MM.1S (cell line): ENCODE measurements at regions not wholly inside any gene's neighbourhood (a gene's known extent, or its start where the extent isn't known, plus 50 kb on each side); places are given as distances from the start of the nearest gene placed in this dataset.

Experiments used
- DNase-seq: peaks from one replicate; pipeline ENCODE4 v3.0.0-alpha.2; 2015
- H2AFZ ChIP-seq: fragments of 300-600 bp; sonication (generic); 2 replicates; pipeline ENCODE4 v1.6.0; 2016; ENCODE audit warnings: antibody characterized with exemption, low read length
- H3F3A ChIP-seq: fragments of 300-600 bp; sonication (generic); 2 replicates; pipeline ENCODE4 v1.6.1; 2016; ENCODE audit warnings: mild to moderate bottlenecking, antibody characterized with exemption, low read length, moderate library complexity, mixed read lengths; ENCODE audit not compliant: insufficient read depth
- H3K27ac ChIP-seq: fragments of 300-600 bp; sonication (generic); 2 replicates; pipeline ENCODE4 v1.5.1; 2016; ENCODE audit warnings: mild to moderate bottlenecking, low read length
- H3K27me3 ChIP-seq: fragments of 300-600 bp; sonication (generic); replicated peaks from 2 replicates; pipeline ENCODE4 v1.6.0; 2016; ENCODE audit warnings: low read length; ENCODE audit not compliant: insufficient read depth
- H3K36me3 ChIP-seq: fragments of 300-600 bp; sonication (generic); replicated peaks from 2 replicates; pipeline ENCODE4 v1.6.1; 2016; ENCODE audit warnings: mild to moderate bottlenecking, low read length, mixed read lengths; ENCODE audit not compliant: insufficient read depth
- H3K4me1 ChIP-seq: fragments of 300-600 bp; sonication (generic); 2 replicates; pipeline ENCODE4 v1.6.1; 2016; ENCODE audit warnings: low read length, mixed read lengths
- H3K4me2 ChIP-seq: fragments of 300-600 bp; sonication (generic); 2 replicates; pipeline ENCODE4 v1.6.0; 2016; ENCODE audit warnings: low read depth, low read length
- H3K4me3 ChIP-seq: fragments of 300-600 bp; sonication (generic); 2 replicates; pipeline ENCODE4 v1.5.1; 2016; ENCODE audit warnings: low read length, mixed read lengths
- H3K79me2 ChIP-seq: fragments of 300-600 bp; sonication (generic); 2 replicates; pipeline ENCODE4 v1.6.1; 2016; ENCODE audit warnings: mixed run types, low read length, mixed read lengths
- H3K9ac ChIP-seq: fragments of 300-600 bp; sonication (generic); 2 replicates; pipeline ENCODE4 v1.6.1; 2016; ENCODE audit warnings: low read length, mixed read lengths
- H3K9me2 ChIP-seq: fragments of 300-600 bp; sonication (generic); replicated peaks from 2 replicates; pipeline ENCODE4 v1.6.1; 2016; ENCODE audit warnings: mild to moderate bottlenecking, low read length, mixed read lengths; ENCODE audit not compliant: insufficient read depth
- H3K9me3 ChIP-seq: fragments of 300-600 bp; sonication (generic); replicated peaks from 2 replicates; pipeline ENCODE4 v1.6.1; 2016; ENCODE audit warnings: mild to moderate bottlenecking, low read length, mixed read lengths; ENCODE audit not compliant: insufficient read depth
- H4K20me1 ChIP-seq: fragments of 300-600 bp; sonication (generic); 2 replicates; pipeline ENCODE4 v1.6.1; 2016; ENCODE audit warnings: mild to moderate bottlenecking, low read length, moderate library complexity, mixed read lengths; ENCODE audit not compliant: insufficient read depth
- CTCF ChIP-seq: fragments of 300-600 bp; sonication (generic); IDR thresholded peaks from 2 replicates; pipeline ENCODE4 v1.5.1; 2016; ENCODE audit warnings: antibody characterized with exemption, low read length, mixed read lengths
- EZH2 ChIP-seq: fragments of 300-600 bp; sonication (generic); optimal IDR thresholded peaks from 2 replicates; pipeline ENCODE3; 2017; ENCODE audit warnings: low read depth, mild to moderate bottlenecking, antibody characterized with exemption, low read length, mixed read lengths
- EZH2phosphoT487 ChIP-seq: fragments of 300-600 bp; sonication (generic); IDR thresholded peaks from 2 replicates; pipeline ENCODE4 v1.6.1; 2018; ENCODE audit warnings: antibody characterized with exemption, low read length

GRCh38 chr5:54385994-54386393 is 69.5 kb upstream of the HSPB3 start:
- no peak overlapping the region for H3K9ac ChIP-seq
- no peak overlapping the region for H2AFZ ChIP-seq
- no peaks in the 10 kb centered on the region for H3K27me3 ChIP-seq
- no peaks in the 10 kb centered on the region for H4K20me1 ChIP-seq
- H3F3A ChIP-seq, result no peaks in the 10 kb centered on the region
- no peak for DNase-seq
- H3K4me1 ChIP-seq, result peaks cover 8% of the 10 kb centered on the region; the same call in 1 of the 2 replicates
- H3K4me2 ChIP-seq, result no peak overlapping the region
- H3K36me3 ChIP-seq, result no peaks in the 10 kb centered on the region
- no peak overlapping the region for H3K4me3 ChIP-seq
- H3K9me3 ChIP-seq, result no peaks in the 10 kb centered on the region
- H3K9me2 ChIP-seq, result no peaks in the 10 kb centered on the region
- H3K79me2 ChIP-seq, result no peaks in the 10 kb centered on the region
- TF ChIP-seq EZH2, result no peak
- no peak for TF ChIP-seq EZH2phosphoT487
- no peak for TF ChIP-seq CTCF
- no peak overlapping the region for H3K27ac ChIP-seq

- H3K9me3 ChIP-seq, result no peaks in the 10 kb centered on the region
- no peak overlapping the region for H3K27ac ChIP-seq
- H3K36me3 ChIP-seq, result no peaks in the 10 kb centered on the region
- no peak overlapping the region for H2AFZ ChIP-seq
- H3K9me2 ChIP-seq, result no peaks in the 10 kb centered on the region
- no peaks in the 10 kb centered on the region for H4K20me1 ChIP-seq
- H3K4me2 ChIP-seq, result no peak overlapping the region
- no peaks in the 10 kb centered on the region for H3F3A ChIP-seq
- no peaks in the 10 kb centered on the region for H3K79me2 ChIP-seq
- no peak overlapping the region for H3K4me3 ChIP-seq
- no peak for DNase-seq
- H3K27me3 ChIP-seq, result no peaks in the 10 kb centered on the region
- no peak for TF ChIP-seq CTCF
- no peak for TF ChIP-seq EZH2phosphoT487
- TF ChIP-seq EZH2, result no peak
- H3K4me1 ChIP-seq, result peaks cover 8% of the 10 kb centered on the region; the same call in 1 of the 2 replicates
- no peak overlapping the region for H3K9ac ChIP-seq
These were observed 71.1 kb upstream of the HSPB3 start for GRCh38 chr5:54384356-54384933.

- Histone ChIP-seq H3K4me3 (no peak overlapping the region), H3K79me2 (no peaks in the 10 kb centered on the region), H2AFZ (no peak overlapping the region), H3K27me3 (no peaks in the 10 kb centered on the region), H3K4me1 (peaks cover 8% of the 10 kb centered on the region; the same call in 1 of the 2 replicates), H3K27ac (no peak overlapping the region), H3K9me3 (no peaks in the 10 kb centered on the region), H3F3A (no peaks in the 10 kb centered on the region), H3K36me3 (no peaks in the 10 kb centered on the region), H4K20me1 (no peaks in the 10 kb centered on the region), H3K9me2 (no peaks in the 10 kb centered on the region), H3K9ac (no peak overlapping the region), H3K4me2 (no peak overlapping the region)
- no peak for DNase-seq
- TF ChIP-seq EZH2phosphoT487, result no peak
- no peak for TF ChIP-seq CTCF
- TF ChIP-seq EZH2, result no peak
These were observed 71.6 kb upstream of the HSPB3 start for GRCh38 chr5:54383941-54384340.
